LNCAP (cell line): ENCODE measurements at regions not wholly inside any gene's neighbourhood (a gene's known extent, or its start where the extent isn't known, plus 50 kb on each side); places are given as distances from the start of the nearest gene placed in this dataset.

Experiments used
- TF ChIP-seq, protein P1 (sequence below): fragments of 450-650 bp; IDR thresholded peaks from 2 replicates; pipeline ENCODE4 v1.5.1; 2017; ENCODE audit warnings: mild to moderate bottlenecking

DNA sequence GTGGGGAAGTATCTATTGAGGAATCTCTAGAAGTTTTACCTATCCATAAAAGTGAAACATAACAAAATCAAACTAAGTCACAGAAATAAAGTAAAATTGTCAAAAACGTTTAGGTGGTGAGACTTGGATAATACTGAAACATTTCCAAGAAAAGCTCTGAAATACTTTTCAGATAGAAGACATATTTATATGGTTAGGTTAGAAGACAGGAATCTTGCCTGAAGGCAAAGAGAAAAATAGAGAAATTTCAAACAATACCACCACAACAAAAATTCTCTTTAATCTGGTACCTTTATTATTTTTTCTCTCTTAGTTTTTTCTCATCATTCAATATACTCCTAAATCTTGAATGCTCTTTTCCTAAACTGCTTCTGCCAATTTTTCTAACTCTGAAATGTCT lies 222.7 kb upstream of the PLSCR5 start:
- TF ChIP-seq, protein P1, sequence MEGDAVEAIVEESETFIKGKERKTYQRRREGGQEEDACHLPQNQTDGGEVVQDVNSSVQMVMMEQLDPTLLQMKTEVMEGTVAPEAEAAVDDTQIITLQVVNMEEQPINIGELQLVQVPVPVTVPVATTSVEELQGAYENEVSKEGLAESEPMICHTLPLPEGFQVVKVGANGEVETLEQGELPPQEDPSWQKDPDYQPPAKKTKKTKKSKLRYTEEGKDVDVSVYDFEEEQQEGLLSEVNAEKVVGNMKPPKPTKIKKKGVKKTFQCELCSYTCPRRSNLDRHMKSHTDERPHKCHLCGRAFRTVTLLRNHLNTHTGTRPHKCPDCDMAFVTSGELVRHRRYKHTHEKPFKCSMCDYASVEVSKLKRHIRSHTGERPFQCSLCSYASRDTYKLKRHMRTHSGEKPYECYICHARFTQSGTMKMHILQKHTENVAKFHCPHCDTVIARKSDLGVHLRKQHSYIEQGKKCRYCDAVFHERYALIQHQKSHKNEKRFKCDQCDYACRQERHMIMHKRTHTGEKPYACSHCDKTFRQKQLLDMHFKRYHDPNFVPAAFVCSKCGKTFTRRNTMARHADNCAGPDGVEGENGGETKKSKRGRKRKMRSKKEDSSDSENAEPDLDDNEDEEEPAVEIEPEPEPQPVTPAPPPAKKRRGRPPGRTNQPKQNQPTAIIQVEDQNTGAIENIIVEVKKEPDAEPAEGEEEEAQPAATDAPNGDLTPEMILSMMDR = no peak

- TF ChIP-seq, protein P1 = no peak
Observed at GRCh38 chr3:146823622-146824021, 218.5 kb upstream of the PLSCR5 start.

DNA sequence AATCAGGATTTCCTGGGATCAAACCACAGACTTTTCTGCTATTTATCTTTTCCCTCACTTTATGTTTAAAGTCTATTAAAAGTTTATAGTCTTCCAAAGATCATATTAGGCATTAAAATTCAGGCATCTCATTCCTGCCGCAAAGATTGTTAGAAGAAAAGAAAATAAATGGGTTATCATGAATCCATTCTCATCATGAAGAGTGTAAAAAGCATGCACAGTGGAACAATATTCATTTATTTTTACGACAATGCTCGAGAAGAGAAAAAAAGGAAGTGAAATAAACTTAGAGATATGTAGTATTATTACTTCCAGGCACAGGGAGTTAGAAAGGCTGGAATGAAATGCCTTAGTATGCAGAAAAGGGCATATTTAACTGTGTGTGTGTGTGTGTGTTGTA lies 213.7 kb upstream of the PLSCR5 start:
- TF ChIP-seq, protein P1 = no peak

- TF ChIP-seq, protein P1 = no peak
Observed at GRCh38 chr3:146818301-146818700, 213.2 kb upstream of the PLSCR5 start.

DNA sequence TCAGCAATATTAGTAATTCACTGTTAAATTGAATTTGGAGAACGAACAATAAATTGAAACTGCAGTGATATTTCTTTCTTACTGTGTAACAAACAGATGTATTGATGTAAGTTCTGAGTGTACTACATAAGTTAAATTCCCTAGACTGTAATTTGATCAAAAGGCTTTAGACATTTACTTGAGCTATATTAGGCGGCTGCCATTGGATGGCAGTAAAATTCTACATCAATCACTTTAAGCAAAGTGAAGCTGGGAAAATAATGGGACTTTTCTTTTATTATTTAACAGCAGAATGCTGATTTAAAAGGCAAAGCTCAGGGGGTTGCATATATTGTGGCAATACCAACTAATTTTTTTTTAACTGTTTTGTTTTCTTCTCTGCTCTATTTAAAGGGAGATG lies 212.6 kb upstream of the PLSCR5 start:
- TF ChIP-seq, protein P1 = peak; percentile 41; the same call in 1 of the 2 replicates

DNA sequence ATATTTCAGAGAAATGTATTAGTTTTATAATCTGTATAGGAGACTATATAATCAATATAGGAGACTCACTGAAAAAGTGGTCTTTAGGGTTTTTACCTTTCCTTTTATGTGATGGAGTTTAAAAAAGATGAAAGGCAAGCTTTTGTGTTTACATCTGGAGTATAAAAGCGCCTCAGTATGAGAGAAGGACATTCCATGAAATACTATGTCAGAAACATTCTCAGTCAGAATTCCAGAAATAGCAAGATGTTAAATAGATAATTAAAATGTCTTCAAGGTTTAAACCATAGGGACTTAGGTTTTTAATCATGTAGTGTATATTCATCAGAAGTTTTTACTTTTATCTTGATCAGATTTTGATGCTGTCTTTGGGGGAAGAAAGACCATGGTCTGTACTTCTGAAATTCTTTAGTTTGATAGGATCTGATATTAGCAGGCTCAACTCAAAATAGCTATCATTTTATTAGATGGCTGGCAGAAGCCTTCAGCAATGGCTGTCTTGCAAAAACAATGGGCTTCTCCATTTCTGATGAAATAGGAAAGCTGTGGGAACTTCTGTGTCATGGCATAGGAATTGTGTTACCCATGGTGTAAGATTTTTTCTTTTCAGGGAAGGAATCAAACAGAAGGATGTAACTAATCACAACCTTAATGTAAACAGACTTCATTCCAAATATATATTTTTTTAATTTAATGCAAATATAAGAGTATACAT lies 209.6 kb upstream of the PLSCR5 start:
- TF ChIP-seq, protein P1 = no peak

DNA sequence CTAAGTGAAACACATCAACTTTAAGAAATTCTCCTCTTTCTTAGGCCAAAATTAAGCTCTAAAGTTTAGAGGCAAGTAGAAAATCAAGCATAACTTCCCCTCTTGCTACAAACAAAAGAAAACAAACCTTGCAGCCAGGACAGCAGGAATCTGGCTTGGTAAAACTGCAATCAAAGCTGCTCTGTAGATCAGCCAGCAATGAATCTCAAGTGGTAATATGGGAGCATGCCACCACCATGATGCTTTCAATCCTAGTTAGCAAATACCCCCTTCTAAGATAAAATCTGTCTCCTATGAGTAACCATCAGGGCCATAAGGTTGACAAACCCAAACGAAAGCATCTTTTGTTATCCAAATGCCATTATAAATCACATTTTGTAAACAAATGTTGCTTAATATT lies 208.3 kb upstream of the PLSCR5 start:
- TF ChIP-seq, protein P1 = no peak

GRCh38 chr3:146803745-146804144 lies 198.6 kb upstream of the PLSCR5 start:
- TF ChIP-seq, protein P1 = no peak
